GM18868 (cell line): ENCODE measurements at regions not wholly inside any gene's neighbourhood (a gene's known extent, or its start where the extent isn't known, plus 50 kb on each side); places are given as distances from the start of the nearest gene placed in this dataset.

ENCODE experiments used
- ATAC-seq: cut with Tn5 transposase; IDR thresholded peaks from one replicate; pipeline ENCODE4 v1.9.1; 2021; ENCODE audit warnings: mild to moderate bottlenecking, moderate library complexity; ENCODE audit not compliant: unreplicated experiment

- no peak for ATAC-seq
Measured at GRCh38 chr5:56446728-56447127, 213.6 kb upstream of the ANKRD55 start.

GRCh38 chr5:56443826-56444225 is 210.7 kb upstream of the ANKRD55 start:
- ATAC-seq, result no peak

GRCh38 chr5:56440871-56441740 is 208.0 kb upstream of the ANKRD55 start:
- ATAC-seq, result no peak

GRCh38 chr5:56434986-56435385 is 201.9 kb upstream of the ANKRD55 start:
- ATAC-seq, result no peak

- ATAC-seq, result no peak
Measured at GRCh38 chr5:56433039-56433617, 200.0 kb upstream of the ANKRD55 start.

- no peak for ATAC-seq
Measured at GRCh38 chr5:56432321-56432720, 199.2 kb upstream of the ANKRD55 start.

- ATAC-seq, result no peak
Measured at GRCh38 chr5:56430422-56430821, 197.3 kb upstream of the ANKRD55 start.

- no peak for ATAC-seq
Measured at GRCh38 chr5:56429110-56429561, 196.0 kb upstream of the ANKRD55 start.

- no peak for ATAC-seq
Measured at GRCh38 chr5:56426693-56427092, 193.6 kb upstream of the ANKRD55 start.

- ATAC-seq, result no peak
Measured at GRCh38 chr5:56422076-56422762, 189.1 kb upstream of the ANKRD55 start.

GRCh38 chr5:56421246-56422075 is 188.3 kb upstream of the ANKRD55 start:
- no peak for ATAC-seq

GRCh38 chr5:56420323-56420722 is 187.2 kb upstream of the ANKRD55 start:
- no peak for ATAC-seq

- no peak for ATAC-seq
Measured at GRCh38 chr5:56419667-56420066, 186.5 kb upstream of the ANKRD55 start.

GRCh38 chr5:56415356-56415765 is 182.2 kb upstream of the ANKRD55 start:
- ATAC-seq, result peak; percentile 80

GRCh38 chr5:56414066-56414465 is 180.9 kb upstream of the ANKRD55 start:
- no peak for ATAC-seq

- no peak for ATAC-seq
Measured at GRCh38 chr5:56413546-56413945, 180.4 kb upstream of the ANKRD55 start.

GRCh38 chr5:56412601-56413379 is 179.7 kb upstream of the ANKRD55 start:
- ATAC-seq, result peak; percentile 92

- ATAC-seq, result no peak
Measured at GRCh38 chr5:56410696-56411095, 177.6 kb upstream of the ANKRD55 start.

- ATAC-seq, result no peak
Measured at GRCh38 chr5:56409331-56410190, 176.4 kb upstream of the ANKRD55 start.
